HL-60 (cell line): ENCODE measurements at regions not wholly inside any gene's neighbourhood (a gene's known extent, or its start where the extent isn't known, plus 50 kb on each side); places are given as distances from the start of the nearest gene placed in this dataset.

Experiments used
- DNase-seq, 2 experiments: peaks; one replicate each; pipeline ENCODE4 v3.0.0-alpha.2; 2010 to 2020; ENCODE audit warnings: low read depth in 1 of 2, low spot score in 1 of 2
- H3K27ac ChIP-seq: fragments of 250-450 bp; sonication (Bioruptor Pico); replicated peaks from 2 replicates; pipeline ENCODE4 v1.5.1; 2020; ENCODE audit warnings: mild to moderate bottlenecking, moderate library complexity
- H3K27me3 ChIP-seq: fragments of 250-450 bp; sonication (Bioruptor Pico); 2 replicates; pipeline ENCODE4 v1.5.1; 2021; ENCODE audit warnings: mild to moderate bottlenecking, moderate library complexity; ENCODE audit not compliant: insufficient read depth, poor library complexity, severe bottlenecking
- H3K4me3 ChIP-seq: replicated peaks from 2 replicates; pipeline ENCODE4 v1.5.1; 2011; ENCODE audit warnings: mild to moderate bottlenecking, control low read depth, low read length; ENCODE audit not compliant: insufficient read depth
- GABPA ChIP-seq: IDR thresholded peaks from 2 replicates; pipeline ENCODE4 v1.6.1; 2012; ENCODE audit warnings: low read depth
- POLR2AphosphoS5 ChIP-seq: IDR thresholded peaks from 2 replicates; pipeline ENCODE4 v1.6.1; 2012; ENCODE audit warnings: low read depth
- REST ChIP-seq: IDR thresholded peaks from 2 replicates; pipeline ENCODE4 v1.6.1; 2012; ENCODE audit warnings: low read depth; ENCODE audit not compliant: insufficient replicate concordance
- SPI1 ChIP-seq: IDR thresholded peaks from 2 replicates; pipeline ENCODE4 v1.6.1; 2012; ENCODE audit warnings: low read depth, mild to moderate bottlenecking, borderline replicate concordance
- TF ChIP-seq, protein P1 (sequence below): IDR thresholded peaks from one replicate; pipeline ENCODE4 v1.5.1; 2011; ENCODE audit warnings: low read length, control low read depth, inconsistent platforms; ENCODE audit not compliant: insufficient read depth

- no peak overlapping the region for H3K27ac ChIP-seq
- H3K27me3 ChIP-seq: no peaks in the 10 kb centered on the region
- TF ChIP-seq SPI1 (no peak), GABPA (no peak), POLR2AphosphoS5 (no peak), REST (no peak)
- TF ChIP-seq, protein P1, sequence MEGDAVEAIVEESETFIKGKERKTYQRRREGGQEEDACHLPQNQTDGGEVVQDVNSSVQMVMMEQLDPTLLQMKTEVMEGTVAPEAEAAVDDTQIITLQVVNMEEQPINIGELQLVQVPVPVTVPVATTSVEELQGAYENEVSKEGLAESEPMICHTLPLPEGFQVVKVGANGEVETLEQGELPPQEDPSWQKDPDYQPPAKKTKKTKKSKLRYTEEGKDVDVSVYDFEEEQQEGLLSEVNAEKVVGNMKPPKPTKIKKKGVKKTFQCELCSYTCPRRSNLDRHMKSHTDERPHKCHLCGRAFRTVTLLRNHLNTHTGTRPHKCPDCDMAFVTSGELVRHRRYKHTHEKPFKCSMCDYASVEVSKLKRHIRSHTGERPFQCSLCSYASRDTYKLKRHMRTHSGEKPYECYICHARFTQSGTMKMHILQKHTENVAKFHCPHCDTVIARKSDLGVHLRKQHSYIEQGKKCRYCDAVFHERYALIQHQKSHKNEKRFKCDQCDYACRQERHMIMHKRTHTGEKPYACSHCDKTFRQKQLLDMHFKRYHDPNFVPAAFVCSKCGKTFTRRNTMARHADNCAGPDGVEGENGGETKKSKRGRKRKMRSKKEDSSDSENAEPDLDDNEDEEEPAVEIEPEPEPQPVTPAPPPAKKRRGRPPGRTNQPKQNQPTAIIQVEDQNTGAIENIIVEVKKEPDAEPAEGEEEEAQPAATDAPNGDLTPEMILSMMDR: no peak
- H3K4me3 ChIP-seq: no peak overlapping the region
- no peak for DNase-seq
Observed at GRCh38 chr5:125346316-125346715, 599.9 kb upstream of the ZNF608 start.

DNA sequence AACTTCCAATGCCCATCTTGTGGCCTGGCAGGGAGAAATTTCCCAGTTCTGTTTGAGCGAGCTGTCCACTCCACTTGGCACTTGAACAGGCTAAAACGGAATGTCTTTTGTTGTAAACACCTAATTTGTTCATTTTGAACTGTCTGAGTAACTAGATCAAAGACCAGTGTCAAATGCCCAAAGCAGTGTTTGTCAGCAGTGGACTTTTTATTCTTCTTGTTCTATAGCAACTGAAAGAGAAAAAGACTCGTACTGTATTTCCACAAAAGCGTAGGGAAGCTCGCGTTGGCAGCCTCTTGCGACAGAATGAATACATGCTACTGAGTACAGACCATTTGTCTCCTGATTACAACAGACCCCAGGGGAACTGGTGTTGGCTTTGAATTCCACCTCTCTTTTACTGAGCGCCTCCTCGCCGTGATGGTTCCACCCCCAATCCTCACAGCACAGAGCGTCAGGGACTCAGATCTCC is 601.8 kb upstream of the ZNF608 start:
- Histone ChIP-seq H3K27me3 (no peaks in the 10 kb centered on the region), H3K4me3 (no peak overlapping the region), H3K27ac (no peak overlapping the region)
- DNase-seq: no peak
- TF ChIP-seq REST (no peak), GABPA (no peak), POLR2AphosphoS5 (no peak), SPI1 (no peak)
- TF ChIP-seq, protein P1: no peak

DNA sequence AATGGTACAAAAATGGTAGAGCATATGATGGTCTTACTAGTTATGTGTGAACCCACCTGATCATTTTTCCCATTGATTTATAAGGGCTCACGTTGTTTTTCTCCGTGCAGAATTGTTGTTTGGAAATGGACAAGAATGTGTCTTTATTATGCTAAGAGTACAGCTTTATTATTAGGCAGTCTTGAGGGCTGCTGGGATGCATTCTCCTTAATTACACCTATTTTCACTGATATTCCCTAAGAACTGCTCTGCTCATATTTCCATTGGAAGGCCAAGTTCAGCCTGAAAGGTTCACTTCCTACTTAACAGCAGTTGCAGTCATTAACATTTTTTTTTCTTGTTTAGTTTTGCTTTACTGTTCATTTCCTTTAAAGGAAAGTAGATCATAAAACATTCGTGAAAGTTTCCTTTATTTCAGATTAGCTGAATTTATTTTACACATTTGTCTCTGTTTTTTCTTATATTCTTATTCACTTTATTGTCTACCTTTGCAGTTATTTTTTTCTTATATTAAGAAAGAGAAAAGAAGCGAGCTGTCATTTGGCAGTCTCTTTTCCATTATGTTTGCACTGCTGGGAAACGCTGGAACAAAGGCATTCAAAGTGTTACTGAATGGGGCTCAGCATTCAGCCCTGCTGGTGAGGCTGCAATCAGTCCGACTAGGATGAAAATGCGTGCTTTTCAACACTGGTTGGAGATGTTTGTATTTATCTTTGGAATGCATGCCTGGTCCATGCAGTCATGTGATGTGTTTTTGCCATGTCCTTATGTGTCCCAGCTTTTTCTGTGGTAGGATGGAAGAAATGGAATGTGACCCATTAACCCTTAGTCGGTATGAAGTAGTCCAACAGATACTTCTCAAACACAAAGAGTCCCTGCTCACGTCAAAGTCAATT is 602.7 kb upstream of the ZNF608 start:
- TF ChIP-seq SPI1: no peak
- TF ChIP-seq, protein P1: no peak
- TF ChIP-seq REST: no peak
- TF ChIP-seq GABPA: no peak
- no peak for TF ChIP-seq POLR2AphosphoS5
- Histone ChIP-seq H3K27me3 (no peaks in the 10 kb centered on the region), H3K4me3 (no peak overlapping the region), H3K27ac (no peak overlapping the region)
- DNase-seq: no peak
